Thyroid gland (tissue), 4 donors: ENCODE measurements at regions not wholly inside any gene's neighbourhood (a gene's known extent, or its start where the extent isn't known, plus 50 kb on each side); places are given as distances from the start of the nearest gene placed in this dataset.

Experiments used
- CTCF ChIP-seq, 6 experiments: fragments of 200-600 bp in 3 of 6; fragments of 450-650 bp in 3 of 6; sonication (generic) in 3 of 6; IDR thresholded peaks; one replicate each; pipeline ENCODE4 v1.5.1; 2016 to 2019; ENCODE audit warnings: antibody characterized with exemption in 6 of 6, mild to moderate bottlenecking in 2 of 6, inconsistent platforms in 1 of 6, moderate library complexity in 1 of 6
- POLR2A ChIP-seq, 2 donors: fragments of 450-650 bp; IDR thresholded peaks; one replicate each; pipeline ENCODE4 v1.6.1; 2017; ENCODE audit warnings: antibody characterized with exemption in 2 of 2, mild to moderate bottlenecking in 2 of 2, moderate library complexity in 1 of 2

- TF ChIP-seq CTCF (IDR thresholded peaks at IDR 0.05) (peak in 1 of 6 experiments; percentile 20), POLR2A (IDR thresholded peaks at IDR 0.05) (no peak)
Observed at GRCh38 chr2:64888591-64889309, 100.4 kb upstream of the SLC1A4 start.
